ENCODE measurements at regions not wholly inside any gene's neighbourhood (a gene's known extent, or its start where the extent isn't known, plus 50 kb on each side); places are given as distances from the start of the nearest gene placed in this dataset.

DNA sequence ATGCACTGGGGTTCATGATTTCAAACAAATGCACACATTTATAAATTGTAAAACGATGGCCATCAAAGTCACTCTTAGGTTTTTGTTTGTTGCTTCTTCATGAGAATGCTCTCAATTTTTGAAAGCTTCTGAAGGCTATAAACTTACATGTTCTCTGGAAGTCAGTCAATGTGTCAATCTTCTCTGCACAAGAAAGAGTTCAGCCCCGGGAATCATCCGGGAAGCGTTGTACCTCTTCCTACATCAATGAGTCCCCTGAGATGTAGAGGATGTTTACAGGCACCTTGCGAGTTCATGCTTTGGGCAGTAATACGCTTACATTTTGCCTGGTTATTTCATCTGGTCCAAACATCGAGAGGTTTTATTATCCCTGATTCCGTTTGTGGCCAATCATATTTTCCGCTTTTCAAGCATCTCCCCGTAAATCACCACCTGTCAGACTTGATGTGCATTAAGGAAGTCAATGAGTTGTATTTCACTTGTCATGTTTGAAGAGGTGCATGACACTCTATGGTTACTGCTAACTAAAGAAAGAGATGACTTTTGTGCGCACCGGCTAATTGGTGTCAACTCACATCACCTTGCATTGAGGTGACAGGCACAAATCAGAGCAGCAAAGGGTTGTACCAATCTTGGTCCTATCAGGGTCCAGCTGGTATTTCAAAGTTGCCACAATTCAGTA, 750.7 kb downstream of the SORCS3 start:
- no TSS peak for BruUV-seq (replicated peaks)
- no peaks in the 10 kb centered on the region for H4K20me1 ChIP-seq (ENCODE audit: insufficient read depth, low read length)
- no peak overlapping the region for H3K4me2 ChIP-seq (ENCODE audit: low read length)
- no peak overlapping the region for H2AFZ ChIP-seq (ENCODE audit: low read length)
- no peaks in the 10 kb centered on the region for H3K4me1 ChIP-seq (ENCODE audit: insufficient read depth, low read length, poor library complexity, severe bottlenecking)
- H3K36me3 ChIP-seq (ENCODE audit: insufficient read depth, low read length) = no peaks in the 10 kb centered on the region
- H3K79me2 ChIP-seq (ENCODE audit: insufficient read depth, low read depth, low read length) = no peaks in the 10 kb centered on the region
- H3K27ac ChIP-seq (ENCODE audit: low read depth, low read length, poor library complexity, severe bottlenecking) = no peak overlapping the region
- DNase-seq (ENCODE audit: low spot score) = no peak
- no peaks in the 10 kb centered on the region for H3K9me3 ChIP-seq (ENCODE audit: low read length)
- TF ChIP-seq EZH2phosphoT487 (IDR thresholded peaks at IDR 0.05; ENCODE audit: borderline replicate concordance, low read depth, low read length) = no peak
- TF ChIP-seq, protein P1, sequence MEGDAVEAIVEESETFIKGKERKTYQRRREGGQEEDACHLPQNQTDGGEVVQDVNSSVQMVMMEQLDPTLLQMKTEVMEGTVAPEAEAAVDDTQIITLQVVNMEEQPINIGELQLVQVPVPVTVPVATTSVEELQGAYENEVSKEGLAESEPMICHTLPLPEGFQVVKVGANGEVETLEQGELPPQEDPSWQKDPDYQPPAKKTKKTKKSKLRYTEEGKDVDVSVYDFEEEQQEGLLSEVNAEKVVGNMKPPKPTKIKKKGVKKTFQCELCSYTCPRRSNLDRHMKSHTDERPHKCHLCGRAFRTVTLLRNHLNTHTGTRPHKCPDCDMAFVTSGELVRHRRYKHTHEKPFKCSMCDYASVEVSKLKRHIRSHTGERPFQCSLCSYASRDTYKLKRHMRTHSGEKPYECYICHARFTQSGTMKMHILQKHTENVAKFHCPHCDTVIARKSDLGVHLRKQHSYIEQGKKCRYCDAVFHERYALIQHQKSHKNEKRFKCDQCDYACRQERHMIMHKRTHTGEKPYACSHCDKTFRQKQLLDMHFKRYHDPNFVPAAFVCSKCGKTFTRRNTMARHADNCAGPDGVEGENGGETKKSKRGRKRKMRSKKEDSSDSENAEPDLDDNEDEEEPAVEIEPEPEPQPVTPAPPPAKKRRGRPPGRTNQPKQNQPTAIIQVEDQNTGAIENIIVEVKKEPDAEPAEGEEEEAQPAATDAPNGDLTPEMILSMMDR (conservative IDR thresholded peaks at IDR 0.05; ENCODE audit: low read length) = no peak
- intact Hi-C loops (cut with micrococcal nuclease; ENCODE audit: unreplicated experiment) = no loop called here
- ChIA-PET POLR2A (no interaction called here), CTCF (ENCODE audit: unreplicated experiment) (no interaction called here)
- no peak overlapping the region for H3K4me3 ChIP-seq (ENCODE audit: low read depth, low read length, poor library complexity, severe bottlenecking)
- no peaks in the 10 kb centered on the region for H3K9me2 ChIP-seq (ENCODE audit: insufficient read depth, low read length)

DNA sequence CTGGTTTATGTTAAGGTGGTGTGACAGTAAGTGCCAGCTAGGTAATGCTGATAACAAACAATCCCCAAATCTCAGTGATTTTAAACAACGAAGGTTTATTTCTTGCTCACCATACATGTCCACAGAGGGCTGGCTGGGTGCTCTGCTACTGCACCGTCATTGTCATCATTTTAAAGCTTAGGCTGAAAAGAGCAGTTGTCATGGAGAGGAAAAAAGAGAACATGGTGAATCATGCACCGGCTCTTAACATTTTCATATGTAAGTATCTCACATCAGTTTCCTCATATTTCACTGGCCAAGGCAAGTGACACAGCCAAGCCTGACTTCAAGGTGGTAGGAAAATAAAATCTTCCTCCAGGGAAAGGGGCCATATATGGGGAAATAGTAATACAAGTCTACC, 746.9 kb downstream of the SORCS3 start:
- no TSS peak for BruUV-seq (replicated peaks)
- H3K36me3 ChIP-seq (ENCODE audit: insufficient read depth, low read length) = no peaks in the 10 kb centered on the region
- intact Hi-C loops (cut with micrococcal nuclease; ENCODE audit: unreplicated experiment) = no loop called here
- ChIA-PET CTCF (ENCODE audit: unreplicated experiment) (no interaction called here), POLR2A (no interaction called here)
- no peaks in the 10 kb centered on the region for H4K20me1 ChIP-seq (ENCODE audit: insufficient read depth, low read length)
- no peak for DNase-seq (ENCODE audit: low spot score)
- no peak overlapping the region for H3K4me2 ChIP-seq (ENCODE audit: low read length)
- H3K27ac ChIP-seq (ENCODE audit: low read depth, low read length, poor library complexity, severe bottlenecking) = no peak overlapping the region
- no peaks in the 10 kb centered on the region for H3K9me3 ChIP-seq (ENCODE audit: low read length)
- H3K4me1 ChIP-seq (ENCODE audit: insufficient read depth, low read length, poor library complexity, severe bottlenecking) = no peaks in the 10 kb centered on the region
- no peak overlapping the region for H2AFZ ChIP-seq (ENCODE audit: low read length)
- no peak overlapping the region for H3K4me3 ChIP-seq (ENCODE audit: low read depth, low read length, poor library complexity, severe bottlenecking)
- no peaks in the 10 kb centered on the region for H3K9me2 ChIP-seq (ENCODE audit: insufficient read depth, low read length)
- TF ChIP-seq, protein P1 (conservative IDR thresholded peaks at IDR 0.05; ENCODE audit: low read length) = no peak
- TF ChIP-seq EZH2phosphoT487 (IDR thresholded peaks at IDR 0.05; ENCODE audit: borderline replicate concordance, low read depth, low read length) = no peak
- H3K79me2 ChIP-seq (ENCODE audit: insufficient read depth, low read depth, low read length) = no peaks in the 10 kb centered on the region

DNA sequence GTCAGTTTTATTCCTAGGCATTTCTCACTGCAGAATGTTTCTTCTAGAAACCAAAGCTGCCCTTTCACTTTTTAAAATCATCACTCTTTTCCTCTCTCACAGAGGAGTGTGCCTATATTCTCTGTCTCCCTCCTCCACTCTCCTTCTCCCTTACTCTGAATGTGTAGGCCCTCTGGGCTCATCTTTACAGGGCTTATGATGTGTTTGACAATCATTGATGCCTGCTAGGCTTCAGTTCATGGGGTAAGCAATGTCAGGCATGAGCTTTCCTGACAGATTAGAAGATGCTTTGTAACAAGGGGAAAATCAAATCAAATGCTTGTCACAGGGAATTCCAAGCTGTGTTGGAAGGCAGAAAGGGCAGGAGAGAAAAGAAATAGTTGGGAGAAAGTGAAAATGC, 742.9 kb downstream of the SORCS3 start:
- no peak for TF ChIP-seq EZH2phosphoT487 (IDR thresholded peaks at IDR 0.05; ENCODE audit: borderline replicate concordance, low read depth, low read length)
- TF ChIP-seq, protein P1 (conservative IDR thresholded peaks at IDR 0.05; ENCODE audit: low read length) = no peak
- H3K79me2 ChIP-seq (ENCODE audit: insufficient read depth, low read depth, low read length) = no peaks in the 10 kb centered on the region
- no peak for DNase-seq (ENCODE audit: low spot score)
- no peaks in the 10 kb centered on the region for H4K20me1 ChIP-seq (ENCODE audit: insufficient read depth, low read length)
- H3K27ac ChIP-seq (ENCODE audit: low read depth, low read length, poor library complexity, severe bottlenecking) = no peak overlapping the region
- no peak overlapping the region for H3K4me3 ChIP-seq (ENCODE audit: low read depth, low read length, poor library complexity, severe bottlenecking)
- CTCF ChIA-PET (ENCODE audit: unreplicated experiment) = no interaction called here
- no peak overlapping the region for H2AFZ ChIP-seq (ENCODE audit: low read length)
- no peaks in the 10 kb centered on the region for H3K4me1 ChIP-seq (ENCODE audit: insufficient read depth, low read length, poor library complexity, severe bottlenecking)
- H3K9me2 ChIP-seq (ENCODE audit: insufficient read depth, low read length) = no peaks in the 10 kb centered on the region
- intact Hi-C loops (cut with micrococcal nuclease; ENCODE audit: unreplicated experiment) = no loop called here
- BruUV-seq (replicated peaks) = no TSS peak
- no peaks in the 10 kb centered on the region for H3K9me3 ChIP-seq (ENCODE audit: low read length)
- no peaks in the 10 kb centered on the region for H3K36me3 ChIP-seq (ENCODE audit: insufficient read depth, low read length)
- POLR2A ChIA-PET = interaction anchor here (0.9 kb wide), 1 partner anchor 265 kb away, joined by 3 read pairs; no protein-coding TSS in a partner anchor
- no peak overlapping the region for H3K4me2 ChIP-seq (ENCODE audit: low read length)
